NCI-H524 (cell line): ENCODE measurements at regions not wholly inside any gene's neighbourhood (a gene's known extent, or its start where the extent isn't known, plus 50 kb on each side); places are given as distances from the start of the nearest gene placed in this dataset.
"Not testable (repeated sequence)": the region's sequence is repeated elsewhere in the genome, so short reads cannot be mapped to it uniquely, and the experiment has no call there.

Experiments
- DNase-seq, 2 experiments: peaks; one replicate each; lab custom pipeline; 2025; lab: John Stamatoyannopoulos, UW

GRCh38 chr11:81578571-81578970, 1155.1 kb downstream of the FAM181B start:
- DNase-seq: no peak

- no peak for DNase-seq
Measured at GRCh38 chr11:81574301-81574700, 1159.4 kb downstream of the FAM181B start.

DNA sequence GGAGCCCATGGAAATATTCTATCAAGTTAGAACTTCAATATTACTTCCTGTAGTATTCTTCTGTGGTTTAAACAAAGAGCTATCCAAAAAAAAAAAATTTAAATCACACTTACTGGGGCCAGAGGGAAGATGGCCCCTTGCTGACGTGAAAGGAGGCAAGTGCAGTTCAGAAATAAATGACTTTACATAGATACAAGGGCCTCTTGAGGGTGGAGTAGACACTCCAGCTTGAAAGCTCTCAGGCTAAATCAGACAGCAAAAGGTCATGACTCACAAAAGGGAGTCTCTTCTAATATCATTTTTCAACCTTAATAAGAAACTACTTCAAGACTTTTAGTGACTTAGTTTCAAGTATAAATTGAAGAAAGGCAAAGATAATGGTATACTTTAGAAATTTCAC, 1160.3 kb downstream of the FAM181B start:
- no peak for DNase-seq

DNA sequence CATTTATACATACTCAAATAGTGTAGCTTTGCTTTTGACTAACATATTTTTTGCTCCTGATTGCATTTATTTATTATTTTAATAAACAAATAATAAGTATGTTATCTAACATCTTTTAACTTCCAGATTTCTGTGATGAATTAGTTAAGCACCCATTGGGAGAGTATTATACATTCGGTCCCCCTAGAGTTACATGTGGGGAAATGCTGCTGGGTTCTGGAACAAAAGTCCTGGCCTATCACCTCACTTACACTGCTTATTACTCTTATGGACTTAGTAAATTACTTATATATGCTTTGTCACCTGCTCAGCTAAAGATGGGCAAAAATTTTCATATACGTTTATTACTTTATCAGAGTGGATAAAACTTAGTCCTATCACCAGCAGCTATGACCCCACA, 1163.0 kb downstream of the FAM181B start:
- DNase-seq: no peak

DNA sequence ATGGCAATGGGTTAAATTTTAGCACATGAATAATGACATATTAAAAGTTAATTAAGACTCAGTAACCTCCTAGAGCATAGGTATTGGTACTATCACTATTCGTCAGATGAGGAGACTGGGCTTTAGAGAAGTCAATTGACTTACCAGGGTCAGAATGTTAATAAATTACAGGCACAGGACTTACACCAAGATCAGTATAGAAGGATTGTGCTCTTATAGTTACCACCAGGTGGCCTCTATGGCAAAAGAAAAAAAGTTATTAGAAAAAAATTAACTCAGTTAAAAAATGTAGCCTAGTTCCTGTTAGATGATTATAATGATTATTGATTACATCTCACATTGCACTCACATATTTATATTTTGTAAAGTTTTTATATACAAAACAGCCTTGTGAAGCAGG, 1163.7 kb downstream of the FAM181B start:
- DNase-seq: no peak

- no peak for DNase-seq
Measured at GRCh38 chr11:81568918-81569317, 1164.7 kb downstream of the FAM181B start.

DNA sequence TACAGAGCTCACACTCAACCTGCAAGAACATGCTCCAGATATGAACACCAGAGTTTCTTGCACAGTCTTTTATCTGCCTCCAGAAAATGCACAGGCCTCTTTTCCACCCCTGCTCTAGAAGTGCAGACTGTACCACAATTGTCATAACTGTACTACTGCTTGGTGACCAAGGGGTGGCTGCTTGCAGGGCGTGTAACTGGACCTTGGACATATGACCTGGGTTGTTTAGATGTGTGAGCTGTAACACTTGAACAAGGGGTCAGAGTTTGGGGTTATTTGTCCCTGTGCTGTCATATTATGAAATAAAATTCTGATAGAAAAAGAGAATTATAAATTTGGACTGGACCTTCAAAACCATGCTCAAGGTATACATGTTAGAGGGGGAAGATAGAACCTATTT, 1185.5 kb downstream of the FAM181B start:
- DNase-seq: no peak

DNA sequence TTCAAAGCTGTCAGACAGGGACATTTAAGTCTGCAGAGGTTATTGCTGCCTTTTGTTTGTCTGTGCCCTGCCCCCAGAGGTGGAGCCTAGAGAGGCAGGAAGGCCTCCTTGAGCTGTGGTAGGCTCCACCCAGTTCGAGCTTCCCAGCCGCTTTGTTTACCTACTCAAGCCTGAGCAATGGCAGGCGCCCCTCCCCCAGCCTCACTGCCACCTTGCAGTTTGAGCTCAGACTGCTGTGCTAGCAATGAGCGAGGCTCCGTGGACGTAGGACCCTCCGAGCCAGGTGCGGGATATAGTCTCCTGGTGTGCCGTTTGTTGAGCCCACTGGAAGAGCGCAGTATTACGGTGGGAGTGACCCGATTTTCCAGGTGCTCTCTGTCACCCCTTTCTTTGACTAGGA, 1193.9 kb downstream of the FAM181B start:
- not testable (repeated sequence) for DNase-seq

- DNase-seq: peak; percentile 12 to 56
Measured at GRCh38 chr11:81515566-81515965, 1218.1 kb downstream of the FAM181B start.

GRCh38 chr11:81497202-81497804, 1236.4 kb downstream of the FAM181B start:
- peak; percentile 7 to 32 for DNase-seq

DNA sequence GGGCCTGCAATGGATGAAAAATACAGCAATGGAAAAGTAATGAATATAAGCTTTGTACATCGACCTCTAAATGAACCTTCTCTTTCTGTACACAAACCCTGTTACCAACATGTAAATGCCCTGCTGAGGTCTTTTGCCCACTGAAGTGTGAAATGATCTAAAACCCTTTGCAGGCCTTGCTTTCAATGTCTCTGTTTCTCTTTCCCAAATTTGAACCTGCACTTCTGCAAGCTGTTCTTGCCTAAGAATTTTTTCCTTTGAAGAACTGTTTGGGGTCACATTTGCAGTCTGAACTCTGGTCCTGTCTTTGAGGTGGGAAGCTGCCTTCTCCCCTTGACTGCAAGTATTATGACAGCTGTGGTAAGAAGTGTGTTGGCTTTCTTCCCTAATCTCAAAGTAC, 1237.1 kb downstream of the FAM181B start:
- DNase-seq: no peak

- DNase-seq: no peak
Measured at GRCh38 chr11:81495699-81496292, 1237.9 kb downstream of the FAM181B start.

GRCh38 chr11:81494431-81494830, 1239.2 kb downstream of the FAM181B start:
- DNase-seq: no peak

GRCh38 chr11:81492923-81493445, 1240.7 kb downstream of the FAM181B start:
- no peak for DNase-seq

GRCh38 chr11:81487109-81487508, 1246.6 kb downstream of the FAM181B start:
- no peak for DNase-seq

GRCh38 chr11:81484196-81484595, 1249.5 kb downstream of the FAM181B start:
- DNase-seq: peak in 1 of 2 experiments; percentile 3

GRCh38 chr11:81477277-81477676, 1256.4 kb downstream of the FAM181B start:
- DNase-seq: no peak

DNA sequence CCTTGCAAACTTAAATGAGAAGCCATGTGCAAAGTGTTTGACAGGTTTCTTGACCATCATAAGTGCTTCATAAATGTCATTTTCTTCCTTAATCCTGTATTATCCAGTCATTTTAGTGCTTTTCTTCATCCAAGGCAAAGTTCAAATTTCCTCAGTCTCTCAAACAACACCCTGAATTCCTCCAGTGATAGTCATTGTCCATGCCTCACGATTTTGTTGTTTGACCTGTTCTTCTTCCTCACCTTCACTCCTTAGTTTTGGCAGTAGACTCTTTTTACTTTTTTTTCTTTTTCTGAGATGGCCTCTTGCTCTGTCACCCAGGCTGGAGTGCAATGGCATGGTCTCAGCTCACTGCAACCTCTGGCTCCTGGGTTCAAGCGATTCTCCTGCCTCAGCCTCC, 1257.3 kb downstream of the FAM181B start:
- DNase-seq: no peak

DNA sequence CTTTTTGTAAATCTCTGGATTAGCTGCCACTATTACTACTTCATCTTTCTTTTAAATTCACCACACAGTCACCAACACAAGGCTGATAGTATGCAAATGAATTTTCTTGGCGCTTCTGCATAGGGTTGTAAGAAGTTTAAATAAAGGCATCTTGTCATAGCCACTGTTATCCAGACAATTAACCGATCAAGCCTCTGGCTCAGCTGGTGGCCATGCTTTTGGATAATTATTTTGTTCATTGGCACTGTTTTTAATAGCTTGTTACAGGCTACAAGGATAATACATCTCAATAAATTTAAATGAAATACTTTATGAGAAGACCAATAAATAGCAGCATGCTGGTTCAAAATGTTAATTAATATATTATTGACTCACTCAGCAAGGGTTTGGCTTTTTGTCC, 1261.0 kb downstream of the FAM181B start:
- DNase-seq: no peak

- no peak for DNase-seq
Measured at GRCh38 chr11:81470446-81470845, 1263.2 kb downstream of the FAM181B start.

DNA sequence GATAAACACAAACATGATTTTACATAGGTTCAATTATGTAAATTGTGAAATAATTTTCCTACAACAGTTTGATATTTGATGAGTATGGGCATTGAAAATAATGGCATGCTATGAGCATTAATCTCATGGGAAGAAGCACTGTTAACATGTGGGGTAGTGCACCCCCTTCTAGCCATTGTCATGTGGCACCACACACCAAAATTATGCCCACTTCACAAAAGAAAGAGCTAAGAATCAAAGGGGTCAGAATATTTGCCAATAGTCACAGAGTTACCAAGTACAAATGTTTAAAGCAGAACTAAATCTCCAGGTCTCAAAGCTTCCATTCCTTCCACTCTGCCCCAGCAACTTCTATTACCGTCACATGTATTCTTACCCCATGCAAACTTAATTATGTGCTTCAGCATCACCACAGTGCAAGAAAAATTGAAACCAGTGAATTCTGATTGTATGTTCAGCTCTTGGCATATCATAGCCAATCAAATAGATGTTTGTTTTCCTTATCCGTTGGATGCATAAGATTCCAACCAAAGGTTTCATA, 1273.8 kb downstream of the FAM181B start:
- no peak for DNase-seq

DNA sequence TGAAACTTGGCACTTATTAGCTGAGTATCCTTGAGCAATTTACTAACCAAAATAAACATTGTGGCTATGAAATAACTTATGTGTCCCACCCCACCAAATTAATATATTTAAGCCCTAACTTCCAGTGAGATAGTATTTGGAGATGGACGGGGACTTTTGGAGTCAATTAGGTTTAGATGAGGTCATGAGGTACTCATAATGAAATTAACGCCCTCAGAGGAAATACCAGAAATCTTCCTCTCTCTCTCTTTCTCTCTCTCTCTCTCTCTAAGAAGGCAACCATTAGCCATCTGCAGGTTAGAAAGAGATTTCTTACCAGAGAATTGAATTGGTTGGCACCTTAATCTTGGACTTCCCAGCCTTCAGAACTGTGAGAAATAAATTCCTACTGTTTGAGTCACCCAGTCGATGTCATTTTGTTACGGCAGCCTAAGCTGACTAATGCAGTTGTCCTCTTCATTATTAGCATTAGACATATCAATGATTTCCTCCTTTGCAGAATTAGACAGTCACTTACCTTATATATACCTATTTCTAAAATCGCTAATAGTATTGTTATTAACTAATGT, 1284.0 kb downstream of the FAM181B start:
- no peak for DNase-seq

- no peak for DNase-seq
Measured at GRCh38 chr11:81444297-81444696, 1289.4 kb downstream of the FAM181B start.
